ENCODE measurements at regions not wholly inside any gene's neighbourhood (a gene's known extent, or its start where the extent isn't known, plus 50 kb on each side); places are given as distances from the start of the nearest gene placed in this dataset.

- Mint-ChIP-seq H3K9me3 (peaks cover 38% of the 10 kb centered on the region), H3K4me1 (ENCODE audit: low read depth) (no peaks in the 10 kb centered on the region), H3K27me3 (ENCODE audit: insufficient read depth) (no peaks in the 10 kb centered on the region), H3K27ac (no peak overlapping the region), H3K4me3 (no peak overlapping the region), H3K36me3 (ENCODE audit: low read depth) (no peaks in the 10 kb centered on the region)
- intact Hi-C loops (cut with micrococcal nuclease) = no loop called here
- DNase-seq (ENCODE audit: low spot score) = no peak
Observed at GRCh38 chr16:64417711-64418227, 704.1 kb downstream of the CDH11 start.

- Mint-ChIP-seq H3K9me3 (peaks cover 40% of the 10 kb centered on the region), H3K27ac (no peak overlapping the region)
Observed at GRCh38 chr16:64416216-64417005, 705.5 kb downstream of the CDH11 start.

GRCh38 chr16:64412578-64413280, 709.1 kb downstream of the CDH11 start:
- Mint-ChIP-seq H3K36me3 (ENCODE audit: low read depth) (no peaks in the 10 kb centered on the region), H3K4me3 (no peak overlapping the region), H3K9me3 (peaks cover 31% of the 10 kb centered on the region), H3K27me3 (ENCODE audit: insufficient read depth) (no peaks in the 10 kb centered on the region), H3K27ac (no peak overlapping the region), H3K4me1 (ENCODE audit: low read depth) (no peaks in the 10 kb centered on the region)
- DNase-seq (ENCODE audit: low spot score) = no peak
- intact Hi-C loops (cut with micrococcal nuclease) = no loop called here

More at GRCh38 chr16:64416216-64417005, 705.5 kb downstream of the CDH11 start:
- intact Hi-C loops (cut with micrococcal nuclease) = no loop called here
- H3K27me3 Mint-ChIP-seq (ENCODE audit: insufficient read depth) = no peaks in the 10 kb centered on the region
- no peaks in the 10 kb centered on the region for H3K36me3 Mint-ChIP-seq (ENCODE audit: low read depth)
- DNase-seq (ENCODE audit: low spot score) = no peak
- no peak overlapping the region for H3K4me3 Mint-ChIP-seq
- H3K4me1 Mint-ChIP-seq (ENCODE audit: low read depth) = no peaks in the 10 kb centered on the region

- intact Hi-C loops (cut with micrococcal nuclease) = no loop called here
- DNase-seq (ENCODE audit: low spot score) = no peak
- H3K4me3 Mint-ChIP-seq = no peak overlapping the region
Observed at GRCh38 chr16:64410306-64410705, 711.6 kb downstream of the CDH11 start.

GRCh38 chr16:64409783-64410210, 712.1 kb downstream of the CDH11 start:
- no peaks in the 10 kb centered on the region for H3K27me3 Mint-ChIP-seq (ENCODE audit: insufficient read depth)
- H3K27ac Mint-ChIP-seq = no peak overlapping the region
- H3K4me1 Mint-ChIP-seq (ENCODE audit: low read depth) = no peaks in the 10 kb centered on the region
- intact Hi-C loops (cut with micrococcal nuclease) = no loop called here
- no peak overlapping the region for H3K4me3 Mint-ChIP-seq
- no peak for DNase-seq (ENCODE audit: low spot score)
- H3K36me3 Mint-ChIP-seq (ENCODE audit: low read depth) = no peaks in the 10 kb centered on the region
- peaks cover 20% of the 10 kb centered on the region for H3K9me3 Mint-ChIP-seq

More at GRCh38 chr16:64410306-64410705, 711.6 kb downstream of the CDH11 start:
- no peaks in the 10 kb centered on the region for H3K27me3 Mint-ChIP-seq (ENCODE audit: insufficient read depth)
- no peaks in the 10 kb centered on the region for H3K4me1 Mint-ChIP-seq (ENCODE audit: low read depth)
- no peak overlapping the region for H3K27ac Mint-ChIP-seq
- peaks cover 22% of the 10 kb centered on the region for H3K9me3 Mint-ChIP-seq
- H3K36me3 Mint-ChIP-seq (ENCODE audit: low read depth) = no peaks in the 10 kb centered on the region

- Mint-ChIP-seq H3K36me3 (ENCODE audit: low read depth) (no peaks in the 10 kb centered on the region), H3K4me1 (ENCODE audit: low read depth) (no peaks in the 10 kb centered on the region), H3K9me3 (peaks cover 17% of the 10 kb centered on the region), H3K27ac (no peak overlapping the region), H3K4me3 (no peak overlapping the region), H3K27me3 (ENCODE audit: insufficient read depth) (no peaks in the 10 kb centered on the region)
- intact Hi-C loops (cut with micrococcal nuclease) = no loop called here
- no peak for DNase-seq (ENCODE audit: low spot score)
Observed at GRCh38 chr16:64408699-64409098, 713.2 kb downstream of the CDH11 start.

- DNase-seq (ENCODE audit: low spot score) = no peak
- H3K4me1 Mint-ChIP-seq (ENCODE audit: low read depth) = no peaks in the 10 kb centered on the region
- no peak overlapping the region for H3K27ac Mint-ChIP-seq
- no peak overlapping the region for H3K4me3 Mint-ChIP-seq
- no peaks in the 10 kb centered on the region for H3K27me3 Mint-ChIP-seq (ENCODE audit: insufficient read depth)
- H3K9me3 Mint-ChIP-seq = peaks cover 14% of the 10 kb centered on the region
- H3K36me3 Mint-ChIP-seq (ENCODE audit: low read depth) = no peaks in the 10 kb centered on the region
- intact Hi-C loops (cut with micrococcal nuclease) = no loop called here
Observed at GRCh38 chr16:64406770-64407181, 715.1 kb downstream of the CDH11 start.

- no peak overlapping the region for H3K27ac Mint-ChIP-seq
- H3K36me3 Mint-ChIP-seq (ENCODE audit: low read depth) = no peaks in the 10 kb centered on the region
- no peak overlapping the region for H3K4me3 Mint-ChIP-seq
Observed at GRCh38 chr16:64403352-64403751, 718.5 kb downstream of the CDH11 start.

GRCh38 chr16:64398793-64399192, 723.1 kb downstream of the CDH11 start:
- peaks cover 27% of the 10 kb centered on the region for H3K9me3 Mint-ChIP-seq
- DNase-seq (ENCODE audit: low spot score) = no peak
- intact Hi-C loops (cut with micrococcal nuclease) = no loop called here
- H3K27ac Mint-ChIP-seq = no peak overlapping the region
- no peaks in the 10 kb centered on the region for H3K27me3 Mint-ChIP-seq (ENCODE audit: insufficient read depth)
- no peak overlapping the region for H3K4me3 Mint-ChIP-seq
- no peaks in the 10 kb centered on the region for H3K36me3 Mint-ChIP-seq (ENCODE audit: low read depth)
- H3K4me1 Mint-ChIP-seq (ENCODE audit: low read depth) = no peaks in the 10 kb centered on the region

More at GRCh38 chr16:64403352-64403751, 718.5 kb downstream of the CDH11 start:
- peaks cover 14% of the 10 kb centered on the region for H3K9me3 Mint-ChIP-seq
- intact Hi-C loops (cut with micrococcal nuclease) = no loop called here
- DNase-seq (ENCODE audit: low spot score) = no peak
- no peaks in the 10 kb centered on the region for H3K4me1 Mint-ChIP-seq (ENCODE audit: low read depth)
- no peaks in the 10 kb centered on the region for H3K27me3 Mint-ChIP-seq (ENCODE audit: insufficient read depth)

- DNase-seq (ENCODE audit: low spot score) = no peak
- H3K27ac Mint-ChIP-seq = no peak overlapping the region
- no peaks in the 10 kb centered on the region for H3K4me1 Mint-ChIP-seq (ENCODE audit: low read depth)
- H3K27me3 Mint-ChIP-seq (ENCODE audit: insufficient read depth) = no peaks in the 10 kb centered on the region
- H3K4me3 Mint-ChIP-seq = no peak overlapping the region
- no peaks in the 10 kb centered on the region for H3K36me3 Mint-ChIP-seq (ENCODE audit: low read depth)
- H3K9me3 Mint-ChIP-seq = peaks cover 23% of the 10 kb centered on the region
- intact Hi-C loops (cut with micrococcal nuclease) = no loop called here
Observed at GRCh38 chr16:64397945-64398508, 723.8 kb downstream of the CDH11 start.

GRCh38 chr16:64397042-64397441, 724.8 kb downstream of the CDH11 start:
- intact Hi-C loops (cut with micrococcal nuclease) = no loop called here
- Mint-ChIP-seq H3K36me3 (ENCODE audit: low read depth) (no peaks in the 10 kb centered on the region), H3K27ac (no peak overlapping the region), H3K9me3 (peaks cover 23% of the 10 kb centered on the region), H3K4me1 (ENCODE audit: low read depth) (no peaks in the 10 kb centered on the region), H3K4me3 (no peak overlapping the region), H3K27me3 (ENCODE audit: insufficient read depth) (no peaks in the 10 kb centered on the region)
- DNase-seq (ENCODE audit: low spot score) = no peak

- DNase-seq (ENCODE audit: low spot score) = no peak
- Mint-ChIP-seq H3K9me3 (peaks cover 29% of the 10 kb centered on the region), H3K27ac (no peak overlapping the region), H3K4me3 (no peak overlapping the region), H3K4me1 (ENCODE audit: low read depth) (no peaks in the 10 kb centered on the region), H3K36me3 (ENCODE audit: low read depth) (no peaks in the 10 kb centered on the region), H3K27me3 (ENCODE audit: insufficient read depth) (no peaks in the 10 kb centered on the region)
- intact Hi-C loops (cut with micrococcal nuclease) = no loop called here
Observed at GRCh38 chr16:64394061-64394460, 727.8 kb downstream of the CDH11 start.

GRCh38 chr16:64392456-64392855, 729.4 kb downstream of the CDH11 start:
- H3K4me3 Mint-ChIP-seq = no peak overlapping the region
- peaks cover 17% of the 10 kb centered on the region for H3K9me3 Mint-ChIP-seq
- H3K27ac Mint-ChIP-seq = no peak overlapping the region
- no peaks in the 10 kb centered on the region for H3K27me3 Mint-ChIP-seq (ENCODE audit: insufficient read depth)
- no peaks in the 10 kb centered on the region for H3K36me3 Mint-ChIP-seq (ENCODE audit: low read depth)
- DNase-seq (ENCODE audit: low spot score) = no peak
- intact Hi-C loops (cut with micrococcal nuclease) = no loop called here
- no peaks in the 10 kb centered on the region for H3K4me1 Mint-ChIP-seq (ENCODE audit: low read depth)
